ENCODE measurements at regions not wholly inside any gene's neighbourhood (a gene's known extent, or its start where the extent isn't known, plus 50 kb on each side); places are given as distances from the start of the nearest gene placed in this dataset.

GRCh38 chr2:133823226-133823550 is 254.9 kb upstream of the NCKAP5 start:
- no peaks in the 10 kb centered on the region for H3K9me3 ChIP-seq (ENCODE audit: insufficient read depth, low read depth, low read length)
- H4K20me1 ChIP-seq (ENCODE audit: insufficient read depth, low read length, poor library complexity, severe bottlenecking) = no peaks in the 10 kb centered on the region
- H3K36me3 ChIP-seq (ENCODE audit: insufficient read depth, low read length) = no peaks in the 10 kb centered on the region
- no peak overlapping the region for H3K4me3 ChIP-seq (ENCODE audit: low read length, poor library complexity, severe bottlenecking)
- TF ChIP-seq CTCF (conservative IDR thresholded peaks at IDR 0.05; ENCODE audit: low read length) (no peak), EZH2phosphoT487 (IDR thresholded peaks at IDR 0.05; ENCODE audit: borderline replicate concordance) (no peak)
- H3K27me3 ChIP-seq (ENCODE audit: insufficient read depth, low read length, poor library complexity, severe bottlenecking) = no peaks in the 10 kb centered on the region
- no peaks in the 10 kb centered on the region for H3K79me2 ChIP-seq (ENCODE audit: insufficient read depth, low read length)
- H3F3A ChIP-seq (ENCODE audit: low read depth) = no peaks in the 10 kb centered on the region
- H3K4me1 ChIP-seq (ENCODE audit: insufficient read depth, low read length, poor library complexity, severe bottlenecking) = no peaks in the 10 kb centered on the region
- no peak overlapping the region for H2AFZ ChIP-seq (ENCODE audit: low read length)
- H3K9ac ChIP-seq (ENCODE audit: low read depth, low read length, poor library complexity, severe bottlenecking) = no peak overlapping the region
- no peaks in the 10 kb centered on the region for H3K9me2 ChIP-seq (replicated peaks; ENCODE audit: low read depth, low read length)
- H3K4me2 ChIP-seq (ENCODE audit: low read depth, low read length, poor library complexity, severe bottlenecking) = no peak overlapping the region

- H3F3A ChIP-seq (ENCODE audit: low read depth) = no peaks in the 10 kb centered on the region
- H4K20me1 ChIP-seq (ENCODE audit: insufficient read depth, low read length, poor library complexity, severe bottlenecking) = no peaks in the 10 kb centered on the region
- no peaks in the 10 kb centered on the region for H3K36me3 ChIP-seq (ENCODE audit: insufficient read depth, low read length)
- H3K4me3 ChIP-seq (ENCODE audit: low read length, poor library complexity, severe bottlenecking) = no peak overlapping the region
- no peaks in the 10 kb centered on the region for H3K4me1 ChIP-seq (ENCODE audit: insufficient read depth, low read length, poor library complexity, severe bottlenecking)
- TF ChIP-seq CTCF (conservative IDR thresholded peaks at IDR 0.05; ENCODE audit: low read length) = no peak
- TF ChIP-seq EZH2phosphoT487 (IDR thresholded peaks at IDR 0.05; ENCODE audit: borderline replicate concordance) = no peak
- H3K27me3 ChIP-seq (ENCODE audit: insufficient read depth, low read length, poor library complexity, severe bottlenecking) = no peaks in the 10 kb centered on the region
- H2AFZ ChIP-seq (ENCODE audit: low read length) = no peak overlapping the region
- no peaks in the 10 kb centered on the region for H3K9me2 ChIP-seq (replicated peaks; ENCODE audit: low read depth, low read length)
- H3K79me2 ChIP-seq (ENCODE audit: insufficient read depth, low read length) = no peaks in the 10 kb centered on the region
- H3K9me3 ChIP-seq (ENCODE audit: insufficient read depth, low read depth, low read length) = no peaks in the 10 kb centered on the region
- H3K4me2 ChIP-seq (ENCODE audit: low read depth, low read length, poor library complexity, severe bottlenecking) = no peak overlapping the region
- no peak overlapping the region for H3K9ac ChIP-seq (ENCODE audit: low read depth, low read length, poor library complexity, severe bottlenecking)
Measured at GRCh38 chr2:133824869-133825268, 256.6 kb upstream of the NCKAP5 start.

- Histone ChIP-seq H3K9ac (ENCODE audit: low read depth, low read length, poor library complexity, severe bottlenecking) (no peak overlapping the region), H4K20me1 (ENCODE audit: insufficient read depth, low read length, poor library complexity, severe bottlenecking) (no peaks in the 10 kb centered on the region), H3K4me2 (ENCODE audit: low read depth, low read length, poor library complexity, severe bottlenecking) (no peak overlapping the region), H3K79me2 (ENCODE audit: insufficient read depth, low read length) (no peaks in the 10 kb centered on the region), H3K4me3 (ENCODE audit: low read length, poor library complexity, severe bottlenecking) (no peak overlapping the region), H3K9me3 (ENCODE audit: insufficient read depth, low read depth, low read length) (no peaks in the 10 kb centered on the region), H3K27me3 (ENCODE audit: insufficient read depth, low read length, poor library complexity, severe bottlenecking) (no peaks in the 10 kb centered on the region), H3F3A (ENCODE audit: low read depth) (no peaks in the 10 kb centered on the region), H3K9me2 (replicated peaks; ENCODE audit: low read depth, low read length) (no peaks in the 10 kb centered on the region), H2AFZ (ENCODE audit: low read length) (no peak overlapping the region), H3K4me1 (ENCODE audit: insufficient read depth, low read length, poor library complexity, severe bottlenecking) (no peaks in the 10 kb centered on the region), H3K36me3 (ENCODE audit: insufficient read depth, low read length) (no peaks in the 10 kb centered on the region)
- TF ChIP-seq CTCF (conservative IDR thresholded peaks at IDR 0.05; ENCODE audit: low read length) (no peak), EZH2phosphoT487 (IDR thresholded peaks at IDR 0.05; ENCODE audit: borderline replicate concordance) (no peak)
Measured at GRCh38 chr2:133825778-133826177, 257.5 kb upstream of the NCKAP5 start.

All from Loucy (cell line).